ENCODE measurements at regions not wholly inside any gene's neighbourhood (a gene's known extent, or its start where the extent isn't known, plus 50 kb on each side); places are given as distances from the start of the nearest gene placed in this dataset.

DNA sequence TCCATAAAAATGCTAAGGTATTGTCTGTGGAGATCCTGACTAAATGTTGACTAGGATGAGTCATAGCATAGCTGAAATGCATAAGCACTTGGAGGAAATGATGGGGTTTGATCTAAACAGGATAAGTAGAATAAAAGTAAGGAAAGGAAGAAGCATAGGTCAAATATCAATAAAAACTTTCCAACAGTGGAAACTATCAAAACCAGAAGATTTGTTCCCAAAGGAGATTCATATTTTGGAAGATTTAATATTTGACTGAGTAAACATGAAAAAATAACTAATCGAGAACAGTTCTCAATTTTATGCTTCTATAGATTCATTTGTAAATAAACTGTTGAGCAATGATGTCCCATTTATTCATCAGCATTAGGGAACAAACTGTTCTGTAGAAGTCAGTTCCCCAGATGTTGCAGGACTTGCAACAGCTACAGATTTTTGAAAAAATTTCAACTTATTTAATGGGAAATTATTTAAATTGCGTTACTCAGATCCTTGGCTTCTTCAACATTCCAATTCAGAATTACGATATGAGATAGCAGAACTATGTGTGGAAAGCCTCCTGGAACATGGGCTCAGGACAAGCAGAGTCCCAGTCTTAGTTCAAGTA, 133.7 kb upstream of the TBX18 start:
- no peak for DNase-seq
- no peaks in the 10 kb centered on the region for H3K27me3 ChIP-seq (replicated peaks; ENCODE audit: insufficient read depth, low read length)
- TF ChIP-seq EZH2 (optimal IDR thresholded peaks at IDR 0.05; ENCODE audit: low read depth, low read length), result no peak
- TF ChIP-seq EZH2phosphoT487 (IDR thresholded peaks at IDR 0.05; ENCODE audit: low read length), result no peak
- TF ChIP-seq, protein P1, sequence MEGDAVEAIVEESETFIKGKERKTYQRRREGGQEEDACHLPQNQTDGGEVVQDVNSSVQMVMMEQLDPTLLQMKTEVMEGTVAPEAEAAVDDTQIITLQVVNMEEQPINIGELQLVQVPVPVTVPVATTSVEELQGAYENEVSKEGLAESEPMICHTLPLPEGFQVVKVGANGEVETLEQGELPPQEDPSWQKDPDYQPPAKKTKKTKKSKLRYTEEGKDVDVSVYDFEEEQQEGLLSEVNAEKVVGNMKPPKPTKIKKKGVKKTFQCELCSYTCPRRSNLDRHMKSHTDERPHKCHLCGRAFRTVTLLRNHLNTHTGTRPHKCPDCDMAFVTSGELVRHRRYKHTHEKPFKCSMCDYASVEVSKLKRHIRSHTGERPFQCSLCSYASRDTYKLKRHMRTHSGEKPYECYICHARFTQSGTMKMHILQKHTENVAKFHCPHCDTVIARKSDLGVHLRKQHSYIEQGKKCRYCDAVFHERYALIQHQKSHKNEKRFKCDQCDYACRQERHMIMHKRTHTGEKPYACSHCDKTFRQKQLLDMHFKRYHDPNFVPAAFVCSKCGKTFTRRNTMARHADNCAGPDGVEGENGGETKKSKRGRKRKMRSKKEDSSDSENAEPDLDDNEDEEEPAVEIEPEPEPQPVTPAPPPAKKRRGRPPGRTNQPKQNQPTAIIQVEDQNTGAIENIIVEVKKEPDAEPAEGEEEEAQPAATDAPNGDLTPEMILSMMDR (IDR thresholded peaks at IDR 0.05; ENCODE audit: low read length), result no peak
- no peak overlapping the region for H3K4me3 ChIP-seq (ENCODE audit: low read length)
- H3K4me1 ChIP-seq (ENCODE audit: low read length), result no peaks in the 10 kb centered on the region
- no peak overlapping the region for H3K4me2 ChIP-seq (ENCODE audit: low read depth, low read length)
- no peaks in the 10 kb centered on the region for H3K9me3 ChIP-seq (replicated peaks; ENCODE audit: insufficient read depth, low read length)
- H3K9ac ChIP-seq (ENCODE audit: low read length), result no peak overlapping the region
- H3K79me2 ChIP-seq (ENCODE audit: low read length), result no peaks in the 10 kb centered on the region
- H2AFZ ChIP-seq (ENCODE audit: low read length), result no peak overlapping the region
- no peak overlapping the region for H3K27ac ChIP-seq (ENCODE audit: low read length)
- H4K20me1 ChIP-seq (ENCODE audit: insufficient read depth, low read length), result no peaks in the 10 kb centered on the region
- H3K36me3 ChIP-seq (replicated peaks; ENCODE audit: insufficient read depth, low read length), result no peaks in the 10 kb centered on the region
- H3K9me2 ChIP-seq (replicated peaks; ENCODE audit: insufficient read depth, low read length), result no peaks in the 10 kb centered on the region
- H3F3A ChIP-seq (ENCODE audit: insufficient read depth, low read length), result no peaks in the 10 kb centered on the region

- no peak overlapping the region for H2AFZ ChIP-seq (ENCODE audit: low read length)
- H3K9me3 ChIP-seq (replicated peaks; ENCODE audit: insufficient read depth, low read length), result no peaks in the 10 kb centered on the region
- H4K20me1 ChIP-seq (ENCODE audit: insufficient read depth, low read length), result no peaks in the 10 kb centered on the region
- H3K9me2 ChIP-seq (replicated peaks; ENCODE audit: insufficient read depth, low read length), result no peaks in the 10 kb centered on the region
- H3K9ac ChIP-seq (ENCODE audit: low read length), result no peak overlapping the region
- H3K4me3 ChIP-seq (ENCODE audit: low read length), result no peak overlapping the region
- H3K27me3 ChIP-seq (replicated peaks; ENCODE audit: insufficient read depth, low read length), result no peaks in the 10 kb centered on the region
- no peaks in the 10 kb centered on the region for H3K36me3 ChIP-seq (replicated peaks; ENCODE audit: insufficient read depth, low read length)
- no peak overlapping the region for H3K27ac ChIP-seq (ENCODE audit: low read length)
- H3K4me2 ChIP-seq (ENCODE audit: low read depth, low read length), result no peak overlapping the region
- no peak for DNase-seq
- H3K79me2 ChIP-seq (ENCODE audit: low read length), result no peaks in the 10 kb centered on the region
- no peak for TF ChIP-seq EZH2 (optimal IDR thresholded peaks at IDR 0.05; ENCODE audit: low read depth, low read length)
- H3F3A ChIP-seq (ENCODE audit: insufficient read depth, low read length), result no peaks in the 10 kb centered on the region
- H3K4me1 ChIP-seq (ENCODE audit: low read length), result no peaks in the 10 kb centered on the region
Measured at GRCh38 chr6:84897011-84897410, 132.6 kb upstream of the TBX18 start.

DNA sequence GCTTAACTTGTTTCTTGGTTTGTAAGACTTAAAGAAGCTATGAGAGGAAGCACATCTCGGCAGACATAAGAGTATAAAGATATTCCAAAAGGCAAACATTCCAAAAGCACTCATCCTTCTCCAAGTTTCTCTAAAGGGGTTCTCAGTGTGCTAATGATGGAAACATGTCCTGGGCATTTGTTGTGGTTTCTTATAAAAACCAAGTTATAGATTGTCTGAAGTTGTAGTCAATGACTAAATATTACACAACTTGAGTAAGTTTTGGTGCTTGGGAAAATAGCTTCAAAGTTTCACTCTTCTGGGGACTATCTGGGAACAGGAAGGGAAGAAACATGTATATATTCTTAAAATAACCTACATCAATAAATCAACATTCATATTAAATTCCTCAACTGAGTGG, 128.3 kb upstream of the TBX18 start:
- Histone ChIP-seq H3K4me1 (ENCODE audit: low read length) (no peaks in the 10 kb centered on the region), H3K36me3 (replicated peaks; ENCODE audit: insufficient read depth, low read length) (no peaks in the 10 kb centered on the region), H3K4me2 (ENCODE audit: low read depth, low read length) (no peak overlapping the region), H4K20me1 (ENCODE audit: insufficient read depth, low read length) (no peaks in the 10 kb centered on the region; the same call in 1 of the 2 replicates), H3K9me3 (replicated peaks; ENCODE audit: insufficient read depth, low read length) (no peaks in the 10 kb centered on the region), H3K27ac (ENCODE audit: low read length) (no peak overlapping the region), H3K9ac (ENCODE audit: low read length) (no peak overlapping the region), H3F3A (ENCODE audit: insufficient read depth, low read length) (no peaks in the 10 kb centered on the region), H3K4me3 (ENCODE audit: low read length) (no peak overlapping the region), H3K79me2 (ENCODE audit: low read length) (no peaks in the 10 kb centered on the region), H3K9me2 (replicated peaks; ENCODE audit: insufficient read depth, low read length) (no peaks in the 10 kb centered on the region), H2AFZ (ENCODE audit: low read length) (no peak overlapping the region), H3K27me3 (replicated peaks; ENCODE audit: insufficient read depth, low read length) (no peaks in the 10 kb centered on the region)
- TF ChIP-seq, protein P1 (IDR thresholded peaks at IDR 0.05; ENCODE audit: low read length), result no peak
- no peak for TF ChIP-seq EZH2 (optimal IDR thresholded peaks at IDR 0.05; ENCODE audit: low read depth, low read length)
- no peak for DNase-seq
